H9 (cell line): ENCODE measurements at regions not wholly inside any gene's neighbourhood (a gene's known extent, or its start where the extent isn't known, plus 50 kb on each side); places are given as distances from the start of the nearest gene placed in this dataset.

Experiments
- DNase-seq: peaks from one replicate; pipeline ENCODE4 v3.0.0-alpha.2; 2017
- H2AFZ ChIP-seq: one replicate; pipeline ENCODE4 v1.6.1; 2013; ENCODE audit warnings: mild to moderate bottlenecking, low read length, control low read depth, moderate library complexity
- H2AK5ac ChIP-seq: 2 replicates; pipeline ENCODE4 v1.6.1; 2013; ENCODE audit warnings: low read length, control low read depth, mixed read lengths; ENCODE audit not compliant: insufficient read length
- H2BK120ac ChIP-seq: one replicate; pipeline ENCODE4 v1.6.1; 2013; ENCODE audit warnings: low read depth, mild to moderate bottlenecking, low read length, control low read depth, inconsistent platforms; ENCODE audit not compliant: poor library complexity, severe bottlenecking
- H2BK12ac ChIP-seq: 2 replicates; pipeline ENCODE4 v1.6.1; 2013; ENCODE audit warnings: low read length, control low read depth, mixed read lengths, low read depth; ENCODE audit not compliant: insufficient read length
- H2BK15ac ChIP-seq: 2 replicates; pipeline ENCODE4 v1.6.1; 2013; ENCODE audit warnings: low read depth, low read length, control low read depth
- H2BK20ac ChIP-seq: one replicate; pipeline ENCODE4 v1.6.1; 2013; ENCODE audit warnings: low read depth, mild to moderate bottlenecking, low read length, control low read depth, inconsistent platforms; ENCODE audit not compliant: poor library complexity, severe bottlenecking
- H2BK5ac ChIP-seq: 2 replicates; pipeline ENCODE4 v1.6.1; 2013; ENCODE audit warnings: low read length, control low read depth, mixed read lengths; ENCODE audit not compliant: insufficient read length
- H3K14ac ChIP-seq: 2 replicates; pipeline ENCODE4 v1.6.1; 2013; ENCODE audit warnings: low read length, control low read depth; ENCODE audit not compliant: insufficient read depth
- H3K18ac ChIP-seq: 2 replicates; pipeline ENCODE4 v1.6.1; 2013; ENCODE audit warnings: low read depth, mild to moderate bottlenecking, mixed read lengths, low read length, control low read depth; ENCODE audit not compliant: insufficient read length
- H3K23ac ChIP-seq: 2 replicates; pipeline ENCODE4 v1.6.1; 2013; ENCODE audit warnings: low read length, control low read depth, mixed read lengths, low read depth; ENCODE audit not compliant: insufficient read length
- H3K23me2 ChIP-seq: 2 replicates; pipeline ENCODE4 v1.6.1; 2013; ENCODE audit warnings: low read depth, mild to moderate bottlenecking, mixed read lengths, low read length, control low read depth; ENCODE audit not compliant: insufficient read length, poor library complexity, severe bottlenecking
- H3K27ac ChIP-seq: 2 replicates; pipeline ENCODE4 v1.5.1; 2013; ENCODE audit warnings: low read length, control low read depth, mixed read lengths, low read depth; ENCODE audit not compliant: insufficient read length
- H3K27me3 ChIP-seq: 2 replicates; pipeline ENCODE4 v1.6.1; 2013; ENCODE audit warnings: low read length, control low read depth, inconsistent platforms; ENCODE audit not compliant: insufficient read depth
- H3K4ac ChIP-seq: 2 replicates; pipeline ENCODE4 v1.6.1; 2013; ENCODE audit warnings: low read depth, mild to moderate bottlenecking, control low read depth, inconsistent platforms, low read length, moderate library complexity
- H3K4me1 ChIP-seq: 2 replicates; pipeline ENCODE4 v1.6.1; 2013; ENCODE audit warnings: low read length, control low read depth, inconsistent platforms; ENCODE audit not compliant: insufficient read depth
- H3K4me2 ChIP-seq: 2 replicates; pipeline ENCODE4 v1.6.1; 2013; ENCODE audit warnings: low read length, control low read depth, mixed read lengths; ENCODE audit not compliant: insufficient read length, insufficient read depth
- H3K56ac ChIP-seq: 2 replicates; pipeline ENCODE4 v1.6.1; 2013; ENCODE audit warnings: low read depth, mild to moderate bottlenecking, mixed read lengths, low read length, control low read depth; ENCODE audit not compliant: insufficient read length
- H3K79me1 ChIP-seq: 2 replicates; pipeline ENCODE4 v1.6.1; 2013; ENCODE audit warnings: low read depth, mild to moderate bottlenecking, moderate library complexity, low read length, control low read depth, inconsistent platforms; ENCODE audit not compliant: insufficient read depth, poor library complexity, severe bottlenecking
- H3K79me2 ChIP-seq: 2 replicates; pipeline ENCODE4 v1.6.1; 2013; ENCODE audit warnings: low read length, control low read depth, inconsistent platforms; ENCODE audit not compliant: insufficient read depth
- H3K9ac ChIP-seq: 2 replicates; pipeline ENCODE4 v1.6.1; 2013; ENCODE audit warnings: low read length, control low read depth, mixed read lengths; ENCODE audit not compliant: insufficient read length; ENCODE audit errors: extremely low read depth
- H3K9me3 ChIP-seq: one replicate; pipeline ENCODE4 v1.6.1; 2013; ENCODE audit warnings: low read depth, low read length, inconsistent platforms; ENCODE audit not compliant: control insufficient read depth
- H3T11ph ChIP-seq: one replicate; pipeline ENCODE4 v1.6.1; 2013; ENCODE audit warnings: mild to moderate bottlenecking, low read length, control low read depth, inconsistent platforms
- H4K20me1 ChIP-seq: one replicate; pipeline ENCODE4 v1.6.1; 2013; ENCODE audit not compliant: control insufficient read depth, insufficient read length, insufficient read depth
- H4K5ac ChIP-seq: 2 replicates; pipeline ENCODE4 v1.6.1; 2013; ENCODE audit warnings: low read depth, mild to moderate bottlenecking, mixed read lengths, low read length, control low read depth; ENCODE audit not compliant: insufficient read length
- H4K8ac ChIP-seq: replicated peaks from 2 replicates; pipeline ENCODE4 v1.6.1; 2013; ENCODE audit warnings: low read length, control low read depth, mixed read lengths, low read depth; ENCODE audit not compliant: insufficient read length
- H4K91ac ChIP-seq: 2 replicates; pipeline ENCODE4 v1.6.1; 2013; ENCODE audit warnings: low read depth, mild to moderate bottlenecking, moderate library complexity, mixed read lengths, low read length, control low read depth; ENCODE audit not compliant: insufficient read length
- H3K27ac Mint-ChIP-seq, 3 experiments: 2 replicates in 2 of 3; 3 replicates in 1 of 3; pipeline ENCODE4 v1.8.0; 2020 to 2021; ENCODE audit warnings: mixed read lengths in 3 of 3, mild to moderate bottlenecking in 1 of 3, moderate library complexity in 1 of 3
- H3K27me3 Mint-ChIP-seq: 2 replicates; pipeline ENCODE4 v1.8.0; 2021; ENCODE audit warnings: low read depth, mild to moderate bottlenecking, moderate library complexity, mixed read lengths
- H3K36me3 Mint-ChIP-seq, 3 experiments: 2 replicates in 2 of 3; 3 replicates in 1 of 3; pipeline ENCODE4 v1.8.0; 2020 to 2021; ENCODE audit warnings: low read depth in 3 of 3, mixed read lengths in 3 of 3; ENCODE audit not compliant: insufficient read depth in 1 of 3
- H3K4me1 Mint-ChIP-seq, 2 experiments: 2 replicates each; pipeline ENCODE4 v1.8.0; 2020; ENCODE audit warnings: mixed read lengths in 2 of 2
- H3K4me3 Mint-ChIP-seq, 2 experiments: 2 replicates in 1 of 2; 3 replicates in 1 of 2; pipeline ENCODE4 v1.8.0; 2020 to 2021; ENCODE audit warnings: mild to moderate bottlenecking in 2 of 2, mixed read lengths in 2 of 2, moderate library complexity in 1 of 2
- H3K9me3 Mint-ChIP-seq, 2 experiments: 2 replicates in 1 of 2; 3 replicates in 1 of 2; pipeline ENCODE4 v1.8.0; 2020; ENCODE audit warnings: mild to moderate bottlenecking in 2 of 2, mixed read lengths in 2 of 2, moderate library complexity in 1 of 2
- CTCF ChIP-seq: fragments of 200-600 bp; sonication (generic); conservative IDR thresholded peaks from 3 replicates; pipeline ENCODE4 v1.8.0; 2021; ENCODE audit warnings: antibody characterized with exemption, mild to moderate bottlenecking
- WGBS: extraction: QIAGEN DNeasy Blood & Tissue Kit; methylation state at CpG from one replicate; pipeline ENCODE4 v1.1.7; 2013; ENCODE audit warnings: missing lambda C conversion rate, low lambda C conversion rate, mixed read lengths; ENCODE audit not compliant: insufficient read length; ENCODE audit errors: extremely low coverage; 5-methylcytosine and 5-hydroxymethylcytosine counted together

DNA sequence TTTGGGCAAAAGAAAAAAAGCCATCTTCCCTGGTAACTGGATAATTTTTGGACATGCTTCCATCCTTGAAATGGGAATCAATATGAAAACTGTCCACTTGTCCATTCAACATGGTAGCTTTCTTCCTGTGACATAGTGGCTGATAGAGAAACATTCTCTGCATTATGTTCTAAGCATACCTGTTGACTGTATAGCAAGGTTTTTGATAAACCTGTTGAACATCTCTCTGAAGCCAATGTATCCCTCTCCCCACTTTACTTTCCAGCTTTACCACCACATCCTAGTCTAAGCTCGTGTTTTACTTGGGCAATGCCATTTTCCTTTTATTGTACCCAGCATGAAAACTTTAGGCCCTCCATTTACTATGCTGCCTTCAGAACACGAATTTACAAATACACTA is 630.1 kb downstream of the TOX3 start:
- Mint-ChIP-seq H3K4me1 (no peaks in the 10 kb centered on the region), H3K36me3 (no peaks in the 10 kb centered on the region), H3K4me3 (no peak overlapping the region), H3K27me3 (no peaks in the 10 kb centered on the region), H3K27ac (no peak overlapping the region), H3K9me3 (no peaks in the 10 kb centered on the region)
- no peak overlapping the region for H4K5ac ChIP-seq
- no peaks in the 10 kb centered on the region for H3K23me2 ChIP-seq
- H2AK5ac ChIP-seq: no peak overlapping the region
- H2BK5ac ChIP-seq: no peak overlapping the region
- H3K4me2 ChIP-seq: no peak overlapping the region
- no peak overlapping the region for H3K14ac ChIP-seq
- no peaks in the 10 kb centered on the region for H3K4me1 ChIP-seq
- no peak overlapping the region for H2BK15ac ChIP-seq
- H3K56ac ChIP-seq: no peak overlapping the region
- H3K4ac ChIP-seq: no peak overlapping the region
- H2AFZ ChIP-seq: no peak overlapping the region
- no peak overlapping the region for H3K9ac ChIP-seq
- H3T11ph ChIP-seq: no peak overlapping the region
- no CpG with 5 or more reads among the region's 2 CpGs for WGBS
- TF ChIP-seq CTCF: no peak
- no peak overlapping the region for H4K8ac ChIP-seq
- no peak for DNase-seq
- no peaks in the 10 kb centered on the region for H3K79me1 ChIP-seq
- H3K18ac ChIP-seq: no peak overlapping the region
- no peak overlapping the region for H2BK20ac ChIP-seq
- H2BK120ac ChIP-seq: no peak overlapping the region
- no peaks in the 10 kb centered on the region for H3K9me3 ChIP-seq
- H3K79me2 ChIP-seq: no peaks in the 10 kb centered on the region
- no peak overlapping the region for H2BK12ac ChIP-seq
- H4K20me1 ChIP-seq: no peaks in the 10 kb centered on the region
- H3K27me3 ChIP-seq: no peaks in the 10 kb centered on the region
- no peak overlapping the region for H3K27ac ChIP-seq
- H4K91ac ChIP-seq: no peak overlapping the region
- H3K23ac ChIP-seq: no peak overlapping the region
